Lower lobe of right lung (tissue), 2 donors: ENCODE measurements at regions not wholly inside any gene's neighbourhood (a gene's known extent, or its start where the extent isn't known, plus 50 kb on each side); places are given as distances from the start of the nearest gene placed in this dataset.

Experiments used
- ATAC-seq, 2 donors: fragments of 200-7000 bp; cut with Tn5 transposase; one replicate each; pipeline ENCODE4 v1.9.1; 2020 to 2022; ENCODE audit warnings: mild to moderate bottlenecking in 2 of 2, moderate library complexity in 2 of 2
- DNase-seq: peaks from one replicate; pipeline ENCODE4 v3.0.0-alpha.2; 2020
- H3K27ac ChIP-seq: fragments of 200-600 bp; one replicate; pipeline ENCODE4 v1.8.0; 2022
- H3K27me3 ChIP-seq: fragments of 200-600 bp; one replicate; pipeline ENCODE4 v1.8.0; 2022; ENCODE audit warnings: low read depth
- H3K36me3 ChIP-seq: fragments of 200-600 bp; one replicate; pipeline ENCODE4 v1.8.0; 2022; ENCODE audit warnings: mild to moderate bottlenecking
- H3K4me1 ChIP-seq: fragments of 200-600 bp; one replicate; pipeline ENCODE4 v1.8.0; 2022
- H3K4me3 ChIP-seq: fragments of 200-600 bp; one replicate; pipeline ENCODE4 v1.8.0; 2022; ENCODE audit warnings: mild to moderate bottlenecking
- H3K9me3 ChIP-seq: fragments of 200-600 bp; one replicate; pipeline ENCODE4 v1.8.0; 2022
- CTCF ChIP-seq: fragments of 200-600 bp; IDR thresholded peaks from one replicate; pipeline ENCODE4 v1.8.0; 2022; ENCODE audit warnings: antibody characterized with exemption, mild to moderate bottlenecking
- intact Hi-C: fragments of 100-400 bp; cut with DNase I; formaldehyde crosslinking; loops from one replicate; pipeline ENCODE4 v1.11.0; 2022
- donor health status: DM: no; HTN: yes; CAD: no; lungs with severe emphysema.

GRCh38 chrX:14389682-14390081 is 139.7 kb upstream of the GLRA2 start:
- no peak for TF ChIP-seq CTCF
- H3K4me3 ChIP-seq = no peak overlapping the region
- H3K9me3 ChIP-seq = no peaks in the 10 kb centered on the region
- no peak for DNase-seq
- no peak overlapping the region for H3K27ac ChIP-seq
- intact Hi-C loops = no loop called here
- ATAC-seq = no peak
- no peaks in the 10 kb centered on the region for H3K4me1 ChIP-seq
- no peaks in the 10 kb centered on the region for H3K36me3 ChIP-seq
- H3K27me3 ChIP-seq = no peaks in the 10 kb centered on the region

- H3K4me1 ChIP-seq = no peaks in the 10 kb centered on the region
- no peak overlapping the region for H3K27ac ChIP-seq
- H3K4me3 ChIP-seq = no peak overlapping the region
- no peaks in the 10 kb centered on the region for H3K36me3 ChIP-seq
- no peak for TF ChIP-seq CTCF
- DNase-seq = no peak
- H3K27me3 ChIP-seq = no peaks in the 10 kb centered on the region
- ATAC-seq = no peak
- intact Hi-C loops = no loop called here
- H3K9me3 ChIP-seq = no peaks in the 10 kb centered on the region
These were observed 142.4 kb upstream of the GLRA2 start for GRCh38 chrX:14386981-14387380.

- DNase-seq (no peak), ATAC-seq (no peak)
- H3K36me3 ChIP-seq = no peaks in the 10 kb centered on the region
- H3K27me3 ChIP-seq = no peaks in the 10 kb centered on the region
- H3K4me3 ChIP-seq = no peak overlapping the region
- no peaks in the 10 kb centered on the region for H3K9me3 ChIP-seq
- intact Hi-C loops = no loop called here
- no peak for TF ChIP-seq CTCF
- H3K4me1 ChIP-seq = no peaks in the 10 kb centered on the region
- H3K27ac ChIP-seq = no peak overlapping the region
These were observed 149.3 kb upstream of the GLRA2 start for GRCh38 chrX:14380044-14380443.

GRCh38 chrX:14377427-14377826 is 151.9 kb upstream of the GLRA2 start:
- DNase-seq (no peak), ATAC-seq (no peak)
- H3K27me3 ChIP-seq = no peaks in the 10 kb centered on the region
- H3K4me3 ChIP-seq = no peak overlapping the region
- H3K27ac ChIP-seq = no peak overlapping the region
- no peaks in the 10 kb centered on the region for H3K9me3 ChIP-seq
- H3K36me3 ChIP-seq = no peaks in the 10 kb centered on the region
- H3K4me1 ChIP-seq = no peaks in the 10 kb centered on the region
- intact Hi-C loops = no loop called here
- TF ChIP-seq CTCF = no peak

GRCh38 chrX:14363728-14364127 is 165.6 kb upstream of the GLRA2 start:
- no peak for ATAC-seq
- TF ChIP-seq CTCF = no peak

GRCh38 chrX:14362721-14363120 is 166.6 kb upstream of the GLRA2 start:
- Histone ChIP-seq H3K36me3 (no peaks in the 10 kb centered on the region), H3K27ac (no peak overlapping the region), H3K4me3 (no peak overlapping the region), H3K4me1 (no peaks in the 10 kb centered on the region), H3K9me3 (no peaks in the 10 kb centered on the region), H3K27me3 (no peaks in the 10 kb centered on the region)
- TF ChIP-seq CTCF = no peak
- ATAC-seq = no peak
- no peak for DNase-seq
- intact Hi-C loops = no loop called here

More at GRCh38 chrX:14363728-14364127, 165.6 kb upstream of the GLRA2 start:
- H3K27ac ChIP-seq = no peak overlapping the region
- no peak overlapping the region for H3K4me3 ChIP-seq
- no peaks in the 10 kb centered on the region for H3K9me3 ChIP-seq
- no peaks in the 10 kb centered on the region for H3K27me3 ChIP-seq
- intact Hi-C loops = no loop called here
- no peaks in the 10 kb centered on the region for H3K36me3 ChIP-seq
- H3K4me1 ChIP-seq = no peaks in the 10 kb centered on the region
- no peak for DNase-seq
